ENCODE measurements at regions not wholly inside any gene's neighbourhood (a gene's known extent, or its start where the extent isn't known, plus 50 kb on each side); places are given as distances from the start of the nearest gene placed in this dataset.
A peak's percentile ranks its signal among the peaks of the same experiment; 100 is the strongest.

DNA sequence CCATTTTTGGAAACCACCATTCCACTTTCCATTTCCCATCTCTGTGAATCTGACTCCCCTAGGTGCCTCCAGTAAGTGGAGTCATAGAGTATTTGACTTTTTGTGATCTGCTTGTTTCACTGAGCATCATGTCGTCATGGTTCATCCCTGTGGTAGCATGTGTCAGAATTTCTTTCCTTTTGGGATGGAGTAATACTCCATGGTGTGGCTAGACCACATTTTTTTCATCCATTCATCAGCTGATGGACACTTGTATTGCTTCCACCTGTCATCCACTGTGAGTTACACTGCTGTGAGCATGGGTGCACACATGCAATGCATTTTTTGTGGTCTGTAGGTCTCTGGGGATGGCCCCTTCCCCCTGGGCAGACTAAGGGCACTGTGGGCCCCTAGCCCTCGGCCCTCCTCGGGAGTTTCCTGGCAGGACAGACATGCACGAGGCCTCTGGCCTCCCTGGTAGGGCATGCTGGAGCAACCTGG, 115.9 kb downstream of the GADD45G start:
- no peak overlapping the region for H3K4me3 Mint-ChIP-seq
- H3K27ac Mint-ChIP-seq: no peak overlapping the region
- no peak for DNase-seq (ENCODE audit: low spot score in 2 of 2, unreplicated experiment in 2 of 2)
- TF ChIP-seq, protein P1, sequence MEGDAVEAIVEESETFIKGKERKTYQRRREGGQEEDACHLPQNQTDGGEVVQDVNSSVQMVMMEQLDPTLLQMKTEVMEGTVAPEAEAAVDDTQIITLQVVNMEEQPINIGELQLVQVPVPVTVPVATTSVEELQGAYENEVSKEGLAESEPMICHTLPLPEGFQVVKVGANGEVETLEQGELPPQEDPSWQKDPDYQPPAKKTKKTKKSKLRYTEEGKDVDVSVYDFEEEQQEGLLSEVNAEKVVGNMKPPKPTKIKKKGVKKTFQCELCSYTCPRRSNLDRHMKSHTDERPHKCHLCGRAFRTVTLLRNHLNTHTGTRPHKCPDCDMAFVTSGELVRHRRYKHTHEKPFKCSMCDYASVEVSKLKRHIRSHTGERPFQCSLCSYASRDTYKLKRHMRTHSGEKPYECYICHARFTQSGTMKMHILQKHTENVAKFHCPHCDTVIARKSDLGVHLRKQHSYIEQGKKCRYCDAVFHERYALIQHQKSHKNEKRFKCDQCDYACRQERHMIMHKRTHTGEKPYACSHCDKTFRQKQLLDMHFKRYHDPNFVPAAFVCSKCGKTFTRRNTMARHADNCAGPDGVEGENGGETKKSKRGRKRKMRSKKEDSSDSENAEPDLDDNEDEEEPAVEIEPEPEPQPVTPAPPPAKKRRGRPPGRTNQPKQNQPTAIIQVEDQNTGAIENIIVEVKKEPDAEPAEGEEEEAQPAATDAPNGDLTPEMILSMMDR (IDR thresholded peaks at IDR 0.05; ENCODE audit: unreplicated experiment): no peak
- H3K9me3 Mint-ChIP-seq: no peaks in the 10 kb centered on the region
- H3K27me3 Mint-ChIP-seq (ENCODE audit: low read depth): no peaks in the 10 kb centered on the region
- no peaks in the 10 kb centered on the region for H3K36me3 Mint-ChIP-seq
- H3K4me1 Mint-ChIP-seq: peaks cover 28% of the 10 kb centered on the region

DNA sequence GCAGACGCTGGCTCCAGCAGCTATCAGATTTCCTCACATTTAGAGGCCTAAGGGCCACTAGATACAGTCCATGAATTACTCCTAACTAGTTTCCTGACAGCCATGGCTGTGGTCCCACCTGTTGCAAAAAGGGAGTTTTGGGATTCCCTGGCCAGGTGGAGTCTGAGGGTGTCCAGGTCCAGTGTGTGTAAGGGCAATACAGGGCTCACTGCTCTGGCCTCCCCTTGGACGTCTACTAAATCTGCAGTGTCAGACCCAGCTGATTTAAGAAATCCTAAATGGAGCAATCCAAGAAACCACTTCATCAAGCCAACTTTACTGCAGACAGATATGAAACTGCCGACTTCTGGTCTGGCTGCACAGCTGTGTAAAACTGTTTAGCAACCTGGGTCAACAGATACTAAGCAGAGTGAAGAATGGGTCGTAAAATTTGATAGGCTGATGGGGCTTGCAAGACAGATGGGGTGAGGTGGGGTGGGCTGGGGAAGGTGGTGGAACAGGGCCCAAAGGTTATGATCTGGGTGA, 116.4 kb downstream of the GADD45G start:
- no peaks in the 10 kb centered on the region for H3K27me3 Mint-ChIP-seq (ENCODE audit: low read depth)
- TF ChIP-seq, protein P1 (IDR thresholded peaks at IDR 0.05; ENCODE audit: unreplicated experiment): no peak
- H3K9me3 Mint-ChIP-seq: no peaks in the 10 kb centered on the region
- peaks cover 28% of the 10 kb centered on the region for H3K4me1 Mint-ChIP-seq
- H3K4me3 Mint-ChIP-seq: no peak overlapping the region
- no peak for DNase-seq (ENCODE audit: low spot score in 2 of 2, unreplicated experiment in 2 of 2)
- H3K36me3 Mint-ChIP-seq: no peaks in the 10 kb centered on the region
- H3K27ac Mint-ChIP-seq: no peak overlapping the region

DNA sequence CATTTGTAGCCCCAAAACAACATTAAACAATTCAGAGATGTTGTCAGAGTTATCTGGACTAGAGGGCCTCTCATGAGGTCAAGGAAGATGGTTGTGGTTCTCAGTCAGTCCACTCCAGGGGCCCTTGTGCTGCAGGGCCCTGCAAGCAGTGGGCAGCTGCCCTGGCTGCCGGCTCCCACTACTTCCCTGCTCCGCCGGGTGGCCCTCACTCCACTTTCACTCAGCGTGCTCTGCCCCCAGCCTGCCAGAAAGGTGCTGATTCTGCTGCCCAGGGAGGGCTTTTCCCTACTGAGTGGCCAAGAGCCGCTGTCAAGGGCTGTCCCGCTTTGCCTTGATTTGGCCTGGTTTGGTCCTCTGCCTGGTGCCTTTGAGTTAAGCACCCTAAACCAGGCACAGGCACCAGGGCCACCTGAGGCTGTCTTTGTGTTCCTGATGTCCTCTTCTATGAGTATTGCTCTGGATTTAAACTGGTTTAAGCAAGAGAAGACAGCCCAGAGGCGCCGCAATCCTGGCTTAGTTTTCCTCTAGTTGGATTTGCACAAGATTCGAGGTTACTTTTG, 117.2 kb downstream of the GADD45G start:
- no peak overlapping the region for H3K4me3 Mint-ChIP-seq
- no peaks in the 10 kb centered on the region for H3K27me3 Mint-ChIP-seq (ENCODE audit: low read depth)
- DNase-seq (ENCODE audit: low spot score in 2 of 2, unreplicated experiment in 2 of 2): no peak
- TF ChIP-seq, protein P1 (IDR thresholded peaks at IDR 0.05; ENCODE audit: unreplicated experiment): no peak
- H3K9me3 Mint-ChIP-seq: no peaks in the 10 kb centered on the region
- peaks cover 28% of the 10 kb centered on the region for H3K4me1 Mint-ChIP-seq
- H3K27ac Mint-ChIP-seq: no peak overlapping the region
- no peaks in the 10 kb centered on the region for H3K36me3 Mint-ChIP-seq

DNA sequence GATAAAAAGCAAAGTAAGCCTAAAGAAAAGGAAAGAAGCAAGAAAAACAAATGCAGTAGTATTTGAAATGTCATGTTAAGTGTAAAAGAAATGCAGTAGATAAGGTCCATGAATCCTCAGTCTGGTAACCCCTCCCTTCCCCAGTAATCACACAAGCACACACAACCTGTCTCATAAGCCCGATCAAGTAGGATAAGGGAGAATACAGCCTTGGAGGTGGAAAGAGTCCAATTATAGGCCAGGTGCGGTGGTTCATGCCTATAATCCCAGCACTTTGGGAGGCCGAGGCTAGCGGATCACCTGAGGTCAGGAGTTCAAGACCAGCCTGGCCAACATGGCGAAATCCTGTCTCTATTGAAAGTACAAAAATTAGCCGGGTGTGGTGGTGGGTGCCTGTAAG, 117.9 kb downstream of the GADD45G start:
- Mint-ChIP-seq H3K4me1 (peaks cover 28% of the 10 kb centered on the region), H3K4me3 (no peak overlapping the region)

DNA sequence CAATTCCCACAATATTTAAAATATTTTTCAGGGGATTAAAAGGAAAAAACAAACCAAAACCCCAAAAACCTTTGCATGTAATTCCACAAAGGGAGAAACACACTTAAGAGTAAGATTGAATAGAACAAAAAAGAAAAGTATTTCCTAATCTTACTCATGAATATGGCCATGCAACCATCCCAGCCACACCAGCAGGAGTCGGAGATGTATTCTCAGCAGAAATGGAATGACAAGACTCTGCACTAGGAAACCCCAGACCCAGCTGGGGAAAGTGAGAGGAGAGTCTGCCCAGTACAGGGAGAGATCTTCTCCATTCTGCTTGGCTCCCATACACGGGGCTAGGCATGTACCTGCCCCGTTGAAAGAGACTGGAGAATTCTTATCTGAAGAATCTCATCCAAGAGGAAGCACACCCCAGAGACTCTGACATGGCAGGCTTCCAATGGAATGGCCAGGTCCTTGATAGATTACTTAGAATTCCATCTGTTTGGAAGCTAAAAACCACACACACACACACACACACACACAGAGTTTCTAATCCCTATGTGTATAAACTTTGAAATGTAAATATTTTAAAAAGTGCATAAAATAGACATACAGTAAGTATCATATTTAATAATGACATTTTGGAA, 118.8 kb downstream of the GADD45G start:
- H3K36me3 Mint-ChIP-seq: no peaks in the 10 kb centered on the region
- DNase-seq (ENCODE audit: low spot score in 2 of 2, unreplicated experiment in 2 of 2): no peak
- peak overlapping the region; percentile 25 for H3K27ac Mint-ChIP-seq
- H3K4me3 Mint-ChIP-seq: no peak overlapping the region
- H3K4me1 Mint-ChIP-seq: peaks cover 28% of the 10 kb centered on the region
- TF ChIP-seq, protein P1 (IDR thresholded peaks at IDR 0.05; ENCODE audit: unreplicated experiment): no peak
- H3K27me3 Mint-ChIP-seq (ENCODE audit: low read depth): no peaks in the 10 kb centered on the region
- H3K9me3 Mint-ChIP-seq: no peaks in the 10 kb centered on the region

More for the DNA sequence above, 117.9 kb downstream of the GADD45G start:
- H3K36me3 Mint-ChIP-seq: no peaks in the 10 kb centered on the region
- no peaks in the 10 kb centered on the region for H3K27me3 Mint-ChIP-seq (ENCODE audit: low read depth)
- DNase-seq (ENCODE audit: low spot score in 2 of 2, unreplicated experiment in 2 of 2): no peak
- TF ChIP-seq, protein P1 (IDR thresholded peaks at IDR 0.05; ENCODE audit: unreplicated experiment): no peak
- no peak overlapping the region for H3K27ac Mint-ChIP-seq
- no peaks in the 10 kb centered on the region for H3K9me3 Mint-ChIP-seq

Data from mesothelial cell of epicardium (in vitro differentiated cells).